ENCODE measurements at regions not wholly inside any gene's neighbourhood (a gene's known extent, or its start where the extent isn't known, plus 50 kb on each side); places are given as distances from the start of the nearest gene placed in this dataset.

DNA sequence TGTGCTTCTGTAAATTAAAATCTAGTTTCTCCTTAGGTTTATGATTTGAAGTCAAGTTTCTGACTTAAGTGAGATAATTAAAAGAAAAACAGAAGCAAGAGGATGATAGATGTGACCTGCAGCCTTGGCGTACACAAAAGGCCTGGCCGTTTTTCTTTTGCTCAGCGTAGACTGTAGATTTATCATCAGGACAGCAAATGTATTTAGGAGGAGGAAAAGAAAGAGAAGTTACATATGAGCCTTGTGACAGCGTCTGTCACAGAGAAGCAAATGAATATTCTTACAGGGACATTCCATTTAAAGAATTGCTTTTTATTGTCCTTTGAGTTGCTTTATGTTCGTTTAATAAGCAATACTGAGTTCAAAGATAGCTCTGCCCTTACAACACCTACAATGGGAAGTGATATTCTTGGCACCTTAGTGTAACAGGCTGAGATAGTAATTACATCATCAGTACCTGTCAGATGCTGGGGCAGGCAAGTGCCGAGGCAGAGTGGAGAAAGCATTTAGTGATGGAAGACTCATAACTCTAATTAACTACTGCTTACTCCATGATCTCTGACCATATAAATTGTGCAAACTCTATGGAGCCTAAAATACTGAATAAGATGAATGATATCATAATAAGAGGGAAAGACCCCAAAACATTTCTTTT, 311.5 kb downstream of the MFSD1 start:
- TF ChIP-seq, protein P1, sequence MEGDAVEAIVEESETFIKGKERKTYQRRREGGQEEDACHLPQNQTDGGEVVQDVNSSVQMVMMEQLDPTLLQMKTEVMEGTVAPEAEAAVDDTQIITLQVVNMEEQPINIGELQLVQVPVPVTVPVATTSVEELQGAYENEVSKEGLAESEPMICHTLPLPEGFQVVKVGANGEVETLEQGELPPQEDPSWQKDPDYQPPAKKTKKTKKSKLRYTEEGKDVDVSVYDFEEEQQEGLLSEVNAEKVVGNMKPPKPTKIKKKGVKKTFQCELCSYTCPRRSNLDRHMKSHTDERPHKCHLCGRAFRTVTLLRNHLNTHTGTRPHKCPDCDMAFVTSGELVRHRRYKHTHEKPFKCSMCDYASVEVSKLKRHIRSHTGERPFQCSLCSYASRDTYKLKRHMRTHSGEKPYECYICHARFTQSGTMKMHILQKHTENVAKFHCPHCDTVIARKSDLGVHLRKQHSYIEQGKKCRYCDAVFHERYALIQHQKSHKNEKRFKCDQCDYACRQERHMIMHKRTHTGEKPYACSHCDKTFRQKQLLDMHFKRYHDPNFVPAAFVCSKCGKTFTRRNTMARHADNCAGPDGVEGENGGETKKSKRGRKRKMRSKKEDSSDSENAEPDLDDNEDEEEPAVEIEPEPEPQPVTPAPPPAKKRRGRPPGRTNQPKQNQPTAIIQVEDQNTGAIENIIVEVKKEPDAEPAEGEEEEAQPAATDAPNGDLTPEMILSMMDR (conservative IDR thresholded peaks at IDR 0.05; ENCODE audit: low read depth in 2 of 2) = no peak
- TF ChIP-seq EZH2phosphoT487 (IDR thresholded peaks at IDR 0.05; ENCODE audit: unreplicated experiment) = no peak
- TF ChIP-seq, protein P2, sequence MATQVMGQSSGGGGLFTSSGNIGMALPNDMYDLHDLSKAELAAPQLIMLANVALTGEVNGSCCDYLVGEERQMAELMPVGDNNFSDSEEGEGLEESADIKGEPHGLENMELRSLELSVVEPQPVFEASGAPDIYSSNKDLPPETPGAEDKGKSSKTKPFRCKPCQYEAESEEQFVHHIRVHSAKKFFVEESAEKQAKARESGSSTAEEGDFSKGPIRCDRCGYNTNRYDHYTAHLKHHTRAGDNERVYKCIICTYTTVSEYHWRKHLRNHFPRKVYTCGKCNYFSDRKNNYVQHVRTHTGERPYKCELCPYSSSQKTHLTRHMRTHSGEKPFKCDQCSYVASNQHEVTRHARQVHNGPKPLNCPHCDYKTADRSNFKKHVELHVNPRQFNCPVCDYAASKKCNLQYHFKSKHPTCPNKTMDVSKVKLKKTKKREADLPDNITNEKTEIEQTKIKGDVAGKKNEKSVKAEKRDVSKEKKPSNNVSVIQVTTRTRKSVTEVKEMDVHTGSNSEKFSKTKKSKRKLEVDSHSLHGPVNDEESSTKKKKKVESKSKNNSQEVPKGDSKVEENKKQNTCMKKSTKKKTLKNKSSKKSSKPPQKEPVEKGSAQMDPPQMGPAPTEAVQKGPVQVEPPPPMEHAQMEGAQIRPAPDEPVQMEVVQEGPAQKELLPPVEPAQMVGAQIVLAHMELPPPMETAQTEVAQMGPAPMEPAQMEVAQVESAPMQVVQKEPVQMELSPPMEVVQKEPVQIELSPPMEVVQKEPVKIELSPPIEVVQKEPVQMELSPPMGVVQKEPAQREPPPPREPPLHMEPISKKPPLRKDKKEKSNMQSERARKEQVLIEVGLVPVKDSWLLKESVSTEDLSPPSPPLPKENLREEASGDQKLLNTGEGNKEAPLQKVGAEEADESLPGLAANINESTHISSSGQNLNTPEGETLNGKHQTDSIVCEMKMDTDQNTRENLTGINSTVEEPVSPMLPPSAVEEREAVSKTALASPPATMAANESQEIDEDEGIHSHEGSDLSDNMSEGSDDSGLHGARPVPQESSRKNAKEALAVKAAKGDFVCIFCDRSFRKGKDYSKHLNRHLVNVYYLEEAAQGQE (IDR thresholded peaks at IDR 0.05; ENCODE audit: unreplicated experiment) = no peak
- no peak for TF ChIP-seq EZH2 (IDR thresholded peaks at IDR 0.05; ENCODE audit: low read depth, unreplicated experiment)
- TF ChIP-seq POLR2AphosphoS5 (IDR thresholded peaks at IDR 0.05; ENCODE audit: low read depth) = no peak
